ENCODE measurements at regions not wholly inside any gene's neighbourhood (a gene's known extent, or its start where the extent isn't known, plus 50 kb on each side); places are given as distances from the start of the nearest gene placed in this dataset.

- no peak for DNase-seq (ENCODE audit: low spot score)
- in situ Hi-C loops (cut with MboI; ENCODE audit: low sequenced_read_pairs, unreplicated experiment) = no loop called here
These were observed 657.1 kb upstream of the SOX11 start for GRCh38 chr2:5035057-5035488.

GRCh38 chr2:5036256-5036655 is 655.9 kb upstream of the SOX11 start:
- in situ Hi-C loops (cut with MboI; ENCODE audit: low sequenced_read_pairs, unreplicated experiment) = no loop called here
- TF ChIP-seq CTCF (IDR thresholded peaks at IDR 0.05; ENCODE audit: borderline replicate concordance, control extremely low read depth, extremely low read depth, insufficient read depth, missing control alignments) = no peak
- no peak for DNase-seq (ENCODE audit: low spot score)

More at GRCh38 chr2:5035057-5035488, 657.1 kb upstream of the SOX11 start:
- TF ChIP-seq CTCF (IDR thresholded peaks at IDR 0.05; ENCODE audit: borderline replicate concordance, control extremely low read depth, extremely low read depth, insufficient read depth, missing control alignments) = no peak

- in situ Hi-C loops (cut with MboI; ENCODE audit: low sequenced_read_pairs, unreplicated experiment) = no loop called here
- no peak for DNase-seq (ENCODE audit: low spot score)
- no peak for TF ChIP-seq CTCF (IDR thresholded peaks at IDR 0.05; ENCODE audit: borderline replicate concordance, control extremely low read depth, extremely low read depth, insufficient read depth, missing control alignments)
These were observed 652.8 kb upstream of the SOX11 start for GRCh38 chr2:5039241-5039975.

- in situ Hi-C loops (cut with MboI; ENCODE audit: low sequenced_read_pairs, unreplicated experiment) = no loop called here
- TF ChIP-seq CTCF (IDR thresholded peaks at IDR 0.05; ENCODE audit: borderline replicate concordance, control extremely low read depth, extremely low read depth, insufficient read depth, missing control alignments) = no peak
- no peak for DNase-seq (ENCODE audit: low spot score)
These were observed 651.6 kb upstream of the SOX11 start for GRCh38 chr2:5040571-5040970.

DNA sequence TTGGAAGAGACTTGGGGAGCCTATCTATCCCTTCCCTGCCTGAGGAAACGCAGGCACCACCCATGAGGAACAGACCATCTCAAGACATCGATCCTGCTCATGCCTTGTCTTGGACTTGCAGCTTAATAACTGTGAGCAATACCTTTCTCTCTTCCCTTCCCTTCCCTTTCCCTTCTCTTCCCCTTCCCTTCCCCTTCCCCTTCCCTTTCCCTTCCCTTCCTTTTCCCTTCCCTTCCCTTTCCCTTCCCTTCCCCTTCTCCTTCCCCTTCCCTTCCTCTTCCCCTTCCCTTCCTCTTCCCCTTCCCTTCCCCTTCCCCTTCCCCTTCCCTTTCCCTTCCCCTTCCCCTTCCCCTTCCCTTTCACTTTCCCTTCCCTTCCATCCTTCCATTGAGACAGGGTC is 650.7 kb upstream of the SOX11 start:
- DNase-seq (ENCODE audit: low spot score) = no peak
- in situ Hi-C loops (cut with MboI; ENCODE audit: low sequenced_read_pairs, unreplicated experiment) = no loop called here
- TF ChIP-seq CTCF (IDR thresholded peaks at IDR 0.05; ENCODE audit: borderline replicate concordance, control extremely low read depth, extremely low read depth, insufficient read depth, missing control alignments) = no peak

DNA sequence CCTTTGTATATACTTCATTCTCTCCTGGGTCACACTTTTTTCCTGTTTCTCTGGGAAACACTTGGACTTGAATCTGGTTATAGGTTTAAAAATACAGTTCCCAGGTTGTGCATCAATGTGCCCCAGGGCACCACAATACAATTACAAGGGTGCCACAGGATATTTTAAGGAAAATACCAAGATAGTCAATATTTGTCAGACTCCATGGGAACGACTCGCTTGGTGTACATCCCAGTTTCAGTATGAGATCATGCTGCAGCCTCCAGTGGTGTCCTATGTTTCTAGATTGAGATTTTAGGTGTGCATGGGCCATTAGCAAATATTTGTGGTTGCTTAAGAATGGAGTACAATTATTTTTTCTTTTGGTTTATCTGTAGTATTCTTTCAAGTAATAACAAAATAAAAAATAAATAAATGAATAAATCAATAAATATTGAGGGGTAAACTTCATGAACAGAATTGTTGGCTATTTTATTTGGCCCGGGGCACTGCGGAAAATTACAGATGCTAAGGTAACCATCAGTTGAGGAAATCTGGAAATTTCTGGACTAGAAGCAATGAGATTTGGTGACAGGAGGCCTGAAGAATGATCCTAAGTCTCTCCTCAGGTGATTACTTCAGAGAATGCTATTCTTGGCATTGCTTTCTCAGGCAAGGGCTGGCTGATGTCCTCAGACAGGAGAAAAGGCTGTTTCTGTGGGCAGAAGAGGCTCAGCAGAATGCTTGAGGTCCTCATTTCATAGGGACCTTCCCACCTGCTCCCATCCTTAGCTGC is 649.3 kb upstream of the SOX11 start:
- DNase-seq (ENCODE audit: low spot score) = no peak
- TF ChIP-seq CTCF (IDR thresholded peaks at IDR 0.05; ENCODE audit: borderline replicate concordance, control extremely low read depth, extremely low read depth, insufficient read depth, missing control alignments) = no peak
- in situ Hi-C loops (cut with MboI; ENCODE audit: low sequenced_read_pairs, unreplicated experiment) = no loop called here
